M059J (cell line): ENCODE measurements at regions not wholly inside any gene's neighbourhood (a gene's known extent, or its start where the extent isn't known, plus 50 kb on each side); places are given as distances from the start of the nearest gene placed in this dataset.

ENCODE experiments used
- DNase-seq: peaks from one replicate; pipeline ENCODE4 v3.0.0-alpha.2; 2012; ENCODE audit warnings: low read depth

DNA sequence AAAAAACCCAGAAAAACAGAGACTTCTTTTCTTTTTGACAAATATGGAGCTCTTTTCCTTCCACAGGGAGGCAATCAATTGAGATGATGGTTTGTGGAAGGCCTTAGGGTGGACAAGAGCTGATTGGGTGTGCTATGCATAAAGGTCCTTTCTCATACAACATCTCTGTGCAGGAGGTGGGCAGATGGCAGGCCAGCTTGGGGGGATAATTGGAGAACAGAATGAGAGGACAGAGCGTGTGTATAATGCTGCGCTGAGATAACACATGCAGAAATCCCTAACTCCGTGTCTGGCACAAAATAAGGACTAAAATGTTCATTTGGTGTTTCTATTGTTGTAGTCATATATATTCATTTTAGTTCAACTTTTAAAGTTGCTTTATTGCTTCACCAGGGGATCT, 159.0 kb upstream of the MEF2C start:
- DNase-seq: no peak

DNA sequence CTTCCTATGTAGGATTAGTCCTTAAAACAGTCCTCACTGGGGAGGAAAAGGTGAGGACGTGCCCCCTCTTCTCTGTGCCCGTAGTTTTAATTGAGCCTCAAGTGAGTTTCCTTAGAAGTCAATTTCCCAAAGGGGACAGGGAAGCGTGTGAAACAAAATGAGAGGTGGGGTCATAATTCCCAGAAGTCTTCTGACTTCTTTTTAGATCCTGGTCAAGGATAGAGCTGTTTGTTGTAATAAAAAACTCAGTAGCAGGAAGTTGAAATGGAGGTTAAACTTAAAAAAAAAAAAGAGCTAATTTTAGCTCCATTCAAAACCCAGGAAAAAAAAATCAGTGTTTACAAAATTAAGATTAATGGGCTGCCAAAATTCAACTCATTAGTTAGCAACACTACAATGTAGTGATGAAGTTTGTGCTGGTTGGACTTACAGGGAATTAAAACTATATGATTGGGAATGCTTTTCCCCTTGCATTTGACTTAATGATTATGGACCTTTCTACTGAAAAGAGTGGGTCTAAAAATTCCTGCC, 158.3 kb upstream of the MEF2C start:
- DNase-seq: no peak

DNA sequence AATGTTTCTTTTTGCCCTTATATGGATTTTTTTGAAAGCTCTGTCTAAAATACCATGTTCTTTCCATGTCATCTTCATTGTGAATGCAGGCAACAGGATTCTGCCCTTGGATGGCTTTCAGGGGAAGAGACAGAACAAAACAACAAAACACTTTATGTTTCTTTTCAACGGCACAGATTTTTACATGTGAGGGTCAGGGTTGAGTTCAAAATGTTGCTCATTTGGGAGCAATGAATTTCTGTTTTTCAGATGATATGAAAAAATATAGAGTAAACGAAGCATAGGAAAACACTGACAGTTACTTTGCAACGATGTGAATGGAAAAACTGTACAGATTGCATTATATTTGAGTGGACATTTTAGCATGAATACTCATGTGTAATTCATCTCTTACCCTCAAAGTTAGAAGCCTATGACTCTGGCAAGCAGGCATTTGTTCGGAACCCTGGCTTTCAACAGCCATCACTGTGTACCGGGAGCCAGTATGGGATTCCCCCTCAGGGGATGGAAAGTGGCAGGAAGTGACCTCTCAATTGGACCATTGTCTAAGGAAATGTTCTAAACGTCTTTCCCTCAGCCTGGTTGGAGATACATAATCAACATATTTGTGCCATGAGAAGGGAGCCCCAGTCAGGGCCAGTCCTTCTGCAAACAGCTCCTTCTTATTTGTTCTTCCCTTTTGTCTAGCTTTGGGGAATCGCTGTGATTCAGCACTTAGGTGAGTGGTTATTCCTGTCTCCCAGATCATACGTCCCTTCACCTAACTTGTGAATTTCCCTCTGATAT, 153.9 kb upstream of the MEF2C start:
- DNase-seq: peak; percentile 93

DNA sequence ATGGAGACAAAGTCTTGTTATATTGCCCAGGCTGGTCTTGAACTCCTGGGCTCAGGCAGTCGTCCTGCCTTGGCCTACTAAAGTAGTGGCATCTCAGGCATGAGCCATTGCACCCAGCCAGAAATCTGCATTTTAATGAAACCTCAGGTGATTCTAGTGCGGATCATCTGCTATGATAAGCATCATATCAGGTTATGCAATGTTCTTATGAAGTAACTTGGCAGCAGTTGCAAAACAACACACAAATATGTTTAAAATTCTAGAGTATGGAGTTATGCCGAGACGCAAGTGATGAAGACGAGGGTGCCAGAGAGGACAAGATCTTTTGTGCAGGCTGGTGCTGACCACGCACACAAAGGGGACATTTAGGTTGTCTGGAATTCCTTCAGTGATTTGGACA, 153.2 kb upstream of the MEF2C start:
- no peak for DNase-seq

DNA sequence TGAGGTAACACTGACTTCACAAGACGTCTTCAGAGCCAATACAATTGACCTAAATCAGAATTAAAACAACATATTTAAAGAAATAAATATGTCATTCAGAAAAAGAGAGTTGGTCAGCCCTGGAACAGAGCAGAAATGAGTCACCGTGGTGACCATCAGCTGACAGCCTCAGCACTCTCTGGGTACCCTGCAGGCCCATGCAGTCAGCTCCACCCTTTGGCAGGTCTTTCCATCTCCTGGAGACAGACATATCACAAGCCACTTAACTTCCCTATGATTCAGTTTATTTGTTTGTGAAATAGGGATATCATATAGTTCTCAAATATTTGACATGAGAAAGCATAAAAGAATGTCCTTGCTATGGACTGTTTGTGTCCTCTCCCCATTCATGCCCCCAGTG, 151.6 kb upstream of the MEF2C start:
- peak; percentile 77 for DNase-seq

DNA sequence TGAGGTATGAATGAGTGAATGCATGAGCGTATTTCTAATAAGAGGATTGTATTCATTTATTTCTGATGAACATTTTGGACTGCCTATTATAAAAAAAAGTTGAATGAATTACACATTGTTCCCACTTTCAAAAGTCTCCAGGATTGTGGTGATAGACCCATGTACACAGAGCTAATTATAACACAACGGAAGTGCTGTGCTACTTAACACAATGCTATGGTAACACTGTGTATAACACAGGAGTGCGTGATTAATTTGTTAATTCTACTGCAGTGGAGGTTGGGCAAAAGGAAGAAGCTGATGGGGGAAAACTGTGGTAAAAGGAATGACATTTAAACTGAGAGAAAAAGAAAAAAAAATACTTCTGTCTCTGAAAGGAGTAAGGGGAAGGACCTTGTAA, 147.8 kb upstream of the MEF2C start:
- no peak for DNase-seq

DNA sequence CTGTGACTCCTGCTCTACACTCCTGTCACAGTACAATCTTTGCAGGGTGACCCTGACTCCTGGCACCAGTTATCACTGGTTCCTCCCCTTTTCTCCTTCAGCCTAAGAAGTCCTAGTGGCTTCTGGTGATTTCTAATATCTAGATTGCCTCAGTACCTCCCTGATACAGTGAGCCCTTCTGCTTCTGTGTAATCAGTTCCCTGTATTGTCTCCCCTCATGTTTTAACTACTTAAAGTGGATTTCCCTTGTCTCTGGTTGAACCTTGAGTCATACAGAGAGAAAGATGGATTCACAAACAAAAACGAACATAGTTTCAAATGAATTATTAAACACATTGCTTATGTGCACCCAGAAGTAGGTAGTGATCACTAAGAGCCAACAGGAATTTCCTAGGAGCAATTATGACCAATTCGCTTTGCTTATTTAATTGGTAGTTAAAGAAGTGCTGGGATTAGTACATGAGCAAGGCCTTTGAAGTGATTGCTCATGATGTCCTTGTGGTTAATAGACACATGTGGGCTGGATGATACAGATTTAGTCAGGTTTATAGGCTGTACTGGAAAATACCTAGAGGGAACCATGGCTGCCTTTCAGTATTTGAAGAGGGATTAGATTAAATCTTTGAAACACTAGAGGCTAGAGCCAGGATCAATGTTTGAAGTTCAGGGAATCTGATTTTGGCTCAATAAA, 145.8 kb upstream of the MEF2C start:
- peak; percentile 73 for DNase-seq

DNA sequence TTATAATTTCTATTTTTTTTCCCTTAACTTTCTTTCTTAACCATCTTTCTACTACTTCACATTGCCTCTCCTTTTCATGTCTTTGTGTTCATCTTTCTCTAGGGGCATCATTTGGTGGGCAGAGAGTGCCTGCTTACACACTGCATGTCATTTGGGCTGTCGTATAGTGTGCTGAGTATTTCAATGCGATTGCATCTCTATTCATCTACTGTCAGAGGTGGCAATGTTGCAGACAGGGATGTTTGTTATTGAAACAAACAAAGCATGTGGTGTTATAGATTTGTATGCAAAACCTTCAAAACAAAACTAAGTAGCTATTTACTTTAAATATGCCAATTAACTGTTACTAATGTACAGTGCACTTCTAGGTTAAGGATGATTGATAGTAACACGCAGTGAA, 141.1 kb upstream of the MEF2C start:
- no peak for DNase-seq

DNA sequence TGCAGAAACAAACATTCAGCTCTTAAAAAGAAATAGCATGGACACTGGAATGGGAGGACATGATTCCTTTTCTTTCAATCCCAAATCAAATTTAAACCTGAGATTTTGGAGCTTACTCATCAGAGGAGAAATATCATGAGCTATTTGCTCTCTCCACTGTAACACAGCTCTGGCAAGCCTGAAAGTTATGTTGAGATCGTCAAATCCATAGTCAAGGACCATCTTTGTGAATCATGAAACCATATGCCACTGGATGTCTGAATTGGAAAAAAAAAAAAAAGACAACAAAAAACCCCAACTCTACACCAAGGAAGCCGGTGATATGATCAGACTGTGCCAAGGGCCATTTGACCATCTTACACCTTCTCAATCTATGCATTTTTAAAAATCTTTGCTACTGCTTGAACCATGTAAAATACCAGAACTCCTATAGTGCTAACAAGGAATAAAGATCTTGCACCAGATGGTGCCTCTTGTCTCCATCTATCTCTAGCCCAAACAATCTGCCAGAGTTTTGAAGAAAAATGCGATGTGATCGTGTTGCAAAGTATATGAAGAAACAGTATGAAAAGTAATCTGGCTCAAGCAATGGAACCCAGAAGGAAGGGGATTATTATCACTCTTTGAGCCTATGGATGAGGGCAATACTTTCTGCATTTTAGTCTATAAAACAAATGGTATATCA, 138.1 kb upstream of the MEF2C start:
- DNase-seq: no peak

DNA sequence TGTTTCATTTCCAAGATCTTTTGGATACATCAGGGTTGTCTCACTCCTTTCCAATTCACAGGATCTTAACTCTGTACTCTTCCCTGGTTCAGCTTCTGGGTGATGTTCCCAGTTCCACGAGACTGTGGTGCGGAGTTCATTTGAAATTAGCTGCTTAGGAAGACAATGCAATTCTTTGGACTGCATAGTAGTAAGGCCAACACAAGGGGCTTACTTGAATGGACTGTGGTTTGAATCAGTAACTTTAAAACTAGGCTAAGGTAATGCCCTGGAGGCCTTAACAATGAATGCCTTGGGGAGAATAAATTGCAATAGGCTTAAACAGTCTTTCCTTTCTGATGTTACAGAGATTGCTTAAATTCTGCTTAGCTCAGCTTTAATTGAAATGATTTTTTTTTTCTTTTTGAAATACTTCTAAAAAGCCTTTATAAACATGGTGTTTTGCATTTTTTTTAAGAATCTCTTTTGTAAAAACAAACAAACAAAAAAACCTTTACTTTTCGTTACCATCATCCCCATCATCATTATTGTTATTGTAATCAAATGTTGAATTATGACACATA, 133.8 kb upstream of the MEF2C start:
- DNase-seq: no peak

DNA sequence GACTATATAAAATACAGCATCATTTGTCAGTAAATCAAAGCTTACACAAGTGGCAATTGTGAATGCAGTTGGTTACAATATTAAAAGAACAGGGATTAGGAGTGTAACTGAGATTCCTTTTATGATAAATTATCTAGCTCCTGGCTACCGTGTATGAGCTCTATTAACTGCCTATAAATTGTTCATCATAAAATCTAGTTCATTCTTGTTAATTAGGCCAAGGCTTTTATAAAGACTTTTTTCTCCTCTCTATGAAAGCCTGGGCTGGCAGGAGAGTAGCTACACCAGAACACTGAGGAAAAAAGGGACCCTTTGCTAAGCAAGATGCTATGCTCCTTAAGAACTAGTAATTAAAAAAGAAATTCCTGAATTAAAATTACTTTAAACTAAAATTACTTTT, 132.4 kb upstream of the MEF2C start:
- DNase-seq: no peak

DNA sequence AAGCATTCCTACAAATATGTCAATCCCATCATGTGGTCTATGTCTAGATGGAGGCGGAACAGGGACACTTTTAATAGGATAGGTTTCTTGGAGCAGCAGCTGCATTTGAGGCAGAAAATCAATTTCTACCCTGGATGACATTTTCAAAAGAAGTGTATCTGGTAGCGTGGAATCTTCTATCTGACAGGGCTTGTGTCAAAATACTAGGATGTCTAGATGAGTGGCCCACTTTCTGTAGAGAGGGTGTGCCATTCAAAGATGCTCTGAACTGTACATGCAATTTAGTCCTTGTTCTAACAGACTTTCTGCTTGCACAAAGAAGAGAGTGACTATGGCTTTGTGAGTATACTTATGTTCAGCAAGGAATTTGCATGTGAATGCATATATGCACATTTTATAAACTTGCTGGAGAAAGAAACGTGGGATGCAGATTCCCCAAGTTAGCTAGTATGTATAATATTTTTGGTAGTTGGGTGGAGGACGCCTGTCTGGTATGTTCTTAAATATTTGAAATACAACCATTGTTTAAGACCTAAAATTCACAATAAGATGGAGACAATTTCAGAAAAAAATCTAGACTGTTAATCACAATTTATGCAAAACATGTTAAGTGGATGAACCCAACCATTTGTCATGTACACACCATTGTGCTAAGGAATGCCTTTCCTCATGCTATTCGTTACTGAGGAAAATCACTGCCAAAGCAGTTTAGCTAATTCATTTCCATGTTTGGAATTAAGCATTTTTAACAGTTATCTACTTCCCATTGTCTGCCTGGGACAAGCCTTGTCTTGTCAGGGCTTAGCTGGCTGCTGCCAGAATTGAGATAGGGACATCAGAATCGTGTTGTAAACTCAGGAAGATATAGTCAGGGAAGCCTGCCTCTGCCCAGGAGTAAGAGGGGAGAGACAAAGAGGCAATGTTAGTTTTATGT, 129.1 kb upstream of the MEF2C start:
- DNase-seq: no peak

DNA sequence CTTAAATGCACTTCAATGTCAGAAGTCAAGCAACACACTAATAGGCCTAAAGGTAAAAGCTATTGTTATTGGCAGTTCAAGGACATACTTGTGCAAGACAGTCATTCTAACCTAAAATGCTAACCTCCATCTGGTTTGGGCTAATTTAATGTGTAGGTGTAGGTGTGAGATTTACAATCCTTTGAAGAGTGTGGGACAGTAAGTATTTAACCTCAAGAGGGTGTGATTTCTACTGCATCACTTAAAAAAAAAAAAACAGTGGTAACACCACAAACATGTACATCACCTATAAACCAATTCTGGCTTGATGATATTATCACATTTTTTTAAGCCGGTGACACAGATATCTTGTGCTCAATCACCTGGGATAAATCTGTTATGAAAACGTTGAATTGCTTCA, 127.5 kb upstream of the MEF2C start:
- no peak for DNase-seq

DNA sequence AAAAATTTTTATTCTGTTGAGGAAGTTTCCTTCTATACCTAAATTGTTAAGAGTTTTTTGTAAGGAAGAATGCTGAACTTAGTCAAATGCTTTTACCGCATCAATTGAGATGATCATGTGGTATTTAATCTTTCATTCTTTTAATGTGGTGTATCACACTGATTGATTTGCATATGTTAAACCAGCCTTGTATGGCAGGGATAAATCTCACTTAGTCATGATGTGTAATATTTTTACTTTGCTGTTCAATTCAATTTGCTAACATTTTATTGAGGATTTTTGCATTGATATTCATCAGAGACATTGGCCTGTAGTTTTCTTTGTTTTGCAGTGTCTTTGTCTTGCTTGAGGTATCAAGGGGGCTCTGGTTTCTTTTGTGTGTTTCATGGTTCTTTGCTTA, 125.3 kb upstream of the MEF2C start:
- DNase-seq: no peak

DNA sequence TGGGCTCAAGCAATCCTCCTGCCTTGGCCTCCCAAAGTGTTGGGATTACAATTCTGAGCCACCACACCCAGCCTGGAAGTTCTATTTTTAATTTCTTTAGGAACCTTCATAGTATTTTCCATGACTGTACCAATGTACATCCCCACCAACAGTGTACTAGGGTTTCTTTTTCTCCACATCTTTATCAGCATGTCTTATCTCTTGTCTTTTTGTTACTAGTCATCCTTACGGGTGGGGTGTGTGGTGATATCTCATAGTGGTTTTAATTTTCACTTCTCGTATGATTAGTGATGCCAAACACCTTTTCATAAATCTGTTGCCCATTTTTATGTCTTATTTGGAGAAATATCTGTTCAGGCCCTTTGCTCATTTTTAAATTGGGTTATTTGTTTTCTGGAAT, 123.0 kb upstream of the MEF2C start:
- DNase-seq: no peak

DNA sequence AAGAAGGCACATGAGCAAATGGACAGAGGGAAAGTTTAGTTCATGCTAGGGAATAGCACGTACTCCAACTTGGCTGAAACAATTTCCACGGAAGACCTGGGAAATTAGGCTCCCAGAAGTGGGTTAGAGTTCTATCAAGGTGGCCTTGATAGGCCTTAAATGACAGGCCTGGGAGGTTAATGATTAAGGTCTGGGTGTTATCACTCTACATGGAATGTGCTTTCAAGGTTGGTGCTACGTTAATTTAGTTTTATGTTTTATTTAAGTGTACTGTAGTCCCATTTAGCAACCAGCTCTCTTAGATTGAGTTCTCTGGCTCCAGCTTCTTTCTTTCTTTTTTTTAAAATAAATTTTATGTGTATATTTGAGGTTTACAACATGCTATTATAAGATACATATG, 121.4 kb upstream of the MEF2C start:
- no peak for DNase-seq

DNA sequence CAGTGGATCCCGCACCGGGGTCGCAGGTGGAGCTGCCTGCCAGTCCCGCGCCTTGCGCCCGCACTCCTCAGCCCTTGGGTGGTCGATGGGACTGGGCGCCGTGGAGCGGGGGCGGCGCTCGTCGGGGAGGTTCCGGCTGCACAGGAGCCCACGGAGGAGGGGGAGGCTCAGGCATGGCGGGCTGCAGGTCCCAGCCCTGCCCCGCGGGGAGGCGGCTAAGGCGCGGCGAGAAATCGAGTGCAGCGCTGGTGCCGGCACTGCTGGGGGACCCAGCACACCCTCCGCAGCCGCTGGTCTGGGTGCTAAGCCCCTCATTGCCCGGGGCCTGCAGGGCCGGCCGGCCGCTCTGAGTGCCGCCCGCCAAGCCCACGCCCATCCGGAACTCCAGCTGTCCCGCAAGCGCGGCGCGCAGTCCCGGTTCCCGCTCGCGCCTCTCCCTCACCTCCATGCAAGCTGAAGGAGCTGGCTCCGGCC, 120.6 kb upstream of the MEF2C start:
- DNase-seq: no peak

DNA sequence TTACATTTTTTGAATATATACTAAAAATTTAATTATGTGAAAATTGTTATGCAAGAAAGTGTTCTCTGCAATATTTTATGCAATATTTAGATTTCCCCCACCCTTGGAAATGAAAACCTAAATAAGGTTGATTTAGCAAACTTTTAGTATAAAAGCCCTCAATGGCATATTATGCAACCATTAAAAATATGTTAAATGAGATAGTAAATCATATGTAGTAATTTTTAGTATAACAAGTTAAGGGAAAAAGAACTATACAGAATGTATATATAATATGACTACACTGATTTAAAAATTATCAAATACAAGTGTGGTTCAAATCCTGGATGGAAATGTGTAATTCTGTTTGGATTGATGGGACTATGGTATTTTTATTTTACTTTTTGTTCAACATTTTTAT, 116.9 kb upstream of the MEF2C start:
- DNase-seq: no peak

DNA sequence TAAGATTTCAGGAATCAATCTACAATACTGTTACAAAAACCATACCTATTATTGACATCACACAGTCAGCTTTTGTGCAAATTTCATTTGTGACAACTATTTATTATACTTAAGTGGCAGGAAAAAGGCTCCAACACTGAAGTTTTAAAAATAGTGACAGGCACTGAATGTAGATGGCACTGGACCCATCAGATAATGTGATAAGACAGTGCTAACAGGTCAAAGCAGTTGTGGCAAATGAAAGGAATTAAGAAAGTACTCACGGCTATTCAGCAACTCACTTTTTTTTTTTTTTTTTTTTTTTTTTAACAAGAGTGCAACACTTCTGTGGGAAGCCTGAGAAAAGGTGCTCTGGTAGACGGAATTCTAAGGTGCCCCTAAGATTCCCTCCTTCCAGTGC, 115.0 kb upstream of the MEF2C start:
- DNase-seq: peak; percentile 9

DNA sequence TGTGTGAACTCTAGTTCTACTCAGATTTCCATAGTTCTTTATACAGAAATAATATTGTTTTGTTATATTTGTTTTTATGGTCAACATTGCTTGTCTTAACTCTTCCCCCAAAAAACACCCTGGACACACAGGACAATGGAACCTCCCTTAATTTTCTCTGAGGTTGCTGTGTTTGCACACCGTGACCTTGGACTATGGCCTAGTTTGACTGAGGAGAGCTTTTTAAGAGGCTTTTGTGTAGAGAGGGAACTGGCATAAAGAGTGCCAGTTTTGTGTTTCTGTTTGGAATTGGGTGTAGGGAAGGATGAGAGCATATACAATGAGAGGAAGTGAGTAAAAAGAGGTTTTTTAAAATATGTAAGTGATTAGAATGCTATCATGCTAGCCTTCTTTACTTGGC, 101.1 kb upstream of the MEF2C start:
- DNase-seq: no peak

DNA sequence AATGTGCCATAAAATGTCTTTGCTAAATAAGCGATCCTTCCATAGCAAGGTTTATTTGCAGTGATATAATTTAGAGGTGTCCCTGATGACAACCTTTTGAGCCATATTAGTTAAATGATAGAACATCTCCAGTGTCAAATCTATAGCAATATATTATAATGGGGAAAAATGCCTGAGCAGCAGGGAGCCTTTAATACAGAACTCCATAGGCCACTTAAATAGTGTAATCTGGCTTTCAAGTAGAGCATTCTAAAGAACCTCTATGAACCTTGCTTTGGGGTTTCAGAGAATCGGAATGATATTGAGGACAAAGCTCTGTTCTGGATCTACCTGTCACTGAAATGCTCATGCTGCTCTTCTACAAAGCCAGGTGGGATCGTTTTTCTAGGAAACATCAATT, 96.7 kb upstream of the MEF2C start:
- no peak for DNase-seq
